NT2/D1 (cell line): ENCODE measurements at regions not wholly inside any gene's neighbourhood (a gene's known extent, or its start where the extent isn't known, plus 50 kb on each side); places are given as distances from the start of the nearest gene placed in this dataset.

Source experiments
- DNase-seq: peaks from one replicate; pipeline ENCODE4 v3.0.0-alpha.2; 2011; ENCODE audit warnings: low read depth, low spot score
- H3K27me3 ChIP-seq: 2 replicates; pipeline ENCODE4 v1.6.0; 2011; ENCODE audit warnings: mild to moderate bottlenecking; ENCODE audit not compliant: insufficient read length, insufficient read depth
- H3K36me3 ChIP-seq: 2 replicates; pipeline ENCODE4 v1.6.1; 2011; ENCODE audit warnings: mild to moderate bottlenecking, low read length, mixed read lengths; ENCODE audit not compliant: insufficient read depth, insufficient read length
- H3K4me1 ChIP-seq: 2 replicates; pipeline ENCODE4 v1.5.1; 2011; ENCODE audit not compliant: insufficient read depth, insufficient read length
- H3K4me3 ChIP-seq: 2 replicates; pipeline ENCODE4 v1.5.1; 2011; ENCODE audit warnings: low read depth; ENCODE audit not compliant: insufficient read length
- H3K9ac ChIP-seq: 2 replicates; pipeline ENCODE4 v1.6.0; 2011; ENCODE audit warnings: low read depth; ENCODE audit not compliant: insufficient read length
- H3K9me3 ChIP-seq: 2 replicates; pipeline ENCODE4 v1.5.1; 2011; ENCODE audit warnings: mild to moderate bottlenecking, low read length; ENCODE audit not compliant: insufficient read depth
- SUZ12 ChIP-seq: IDR thresholded peaks from 2 replicates; pipeline ENCODE4 v1.6.1; 2011; ENCODE audit not compliant: insufficient read length, insufficient read depth; ENCODE audit errors: extremely low read depth
- YY1 ChIP-seq: IDR thresholded peaks from 2 replicates; pipeline ENCODE4 v1.6.1; 2011; ENCODE audit not compliant: insufficient read length, insufficient read depth
- ZNF274 ChIP-seq: IDR thresholded peaks from 2 replicates; pipeline ENCODE4 v1.6.1; 2011; ENCODE audit warnings: mild to moderate bottlenecking, low read depth, low read length

GRCh38 chr4:45640281-45640680 lies 483.6 kb downstream of the GABRG1 start:
- DNase-seq: no peak
- no peaks in the 10 kb centered on the region for H3K4me1 ChIP-seq

GRCh38 chr4:45638641-45639040 lies 485.2 kb downstream of the GABRG1 start:
- Histone ChIP-seq H3K4me1 (no peaks in the 10 kb centered on the region), H3K36me3 (no peaks in the 10 kb centered on the region), H3K9ac (no peak overlapping the region), H3K27me3 (no peaks in the 10 kb centered on the region), H3K9me3 (no peaks in the 10 kb centered on the region), H3K4me3 (no peak overlapping the region)
- DNase-seq: no peak
- no peak for TF ChIP-seq ZNF274
- no peak for TF ChIP-seq SUZ12
- no peak for TF ChIP-seq YY1

More at GRCh38 chr4:45640281-45640680, 483.6 kb downstream of the GABRG1 start:
- H3K9ac ChIP-seq: no peak overlapping the region
- no peaks in the 10 kb centered on the region for H3K9me3 ChIP-seq
- TF ChIP-seq YY1 (no peak), ZNF274 (no peak), SUZ12 (no peak)
- H3K36me3 ChIP-seq: no peaks in the 10 kb centered on the region
- no peaks in the 10 kb centered on the region for H3K27me3 ChIP-seq
- no peak overlapping the region for H3K4me3 ChIP-seq

- Histone ChIP-seq H3K4me3 (no peak overlapping the region), H3K9ac (no peak overlapping the region), H3K27me3 (no peaks in the 10 kb centered on the region), H3K36me3 (no peaks in the 10 kb centered on the region), H3K9me3 (no peaks in the 10 kb centered on the region), H3K4me1 (no peaks in the 10 kb centered on the region)
- no peak for TF ChIP-seq ZNF274
- no peak for DNase-seq
Measured at GRCh38 chr4:45636175-45636574, 487.7 kb downstream of the GABRG1 start.

GRCh38 chr4:45629717-45630116 lies 494.1 kb downstream of the GABRG1 start:
- no peaks in the 10 kb centered on the region for H3K27me3 ChIP-seq
- no peaks in the 10 kb centered on the region for H3K36me3 ChIP-seq
- no peaks in the 10 kb centered on the region for H3K9me3 ChIP-seq
- no peak overlapping the region for H3K4me3 ChIP-seq
- no peak for DNase-seq
- H3K9ac ChIP-seq: no peak overlapping the region
- no peaks in the 10 kb centered on the region for H3K4me1 ChIP-seq
- TF ChIP-seq SUZ12 (no peak), YY1 (no peak), ZNF274 (no peak)

- H3K27me3 ChIP-seq: no peaks in the 10 kb centered on the region
- no peak for DNase-seq
- TF ChIP-seq YY1: no peak
- no peaks in the 10 kb centered on the region for H3K9me3 ChIP-seq
- no peak overlapping the region for H3K9ac ChIP-seq
- no peaks in the 10 kb centered on the region for H3K36me3 ChIP-seq
- H3K4me1 ChIP-seq: no peaks in the 10 kb centered on the region
- no peak overlapping the region for H3K4me3 ChIP-seq
Measured at GRCh38 chr4:45621971-45622370, 501.9 kb downstream of the GABRG1 start.

- DNase-seq: no peak
- no peaks in the 10 kb centered on the region for H3K4me1 ChIP-seq
- no peaks in the 10 kb centered on the region for H3K36me3 ChIP-seq
- TF ChIP-seq ZNF274 (no peak), SUZ12 (no peak)
- H3K27me3 ChIP-seq: no peaks in the 10 kb centered on the region
- H3K9me3 ChIP-seq: no peaks in the 10 kb centered on the region
- H3K4me3 ChIP-seq: no peak overlapping the region
- H3K9ac ChIP-seq: no peak overlapping the region
Measured at GRCh38 chr4:45620808-45621207, 503.0 kb downstream of the GABRG1 start.

GRCh38 chr4:45596379-45597101 lies 527.3 kb downstream of the GABRG1 start:
- Histone ChIP-seq H3K36me3 (no peaks in the 10 kb centered on the region), H3K4me3 (no peak overlapping the region), H3K9me3 (no peaks in the 10 kb centered on the region), H3K9ac (no peak overlapping the region), H3K4me1 (no peaks in the 10 kb centered on the region), H3K27me3 (no peaks in the 10 kb centered on the region)
- TF ChIP-seq ZNF274: no peak
- no peak for TF ChIP-seq YY1
- TF ChIP-seq SUZ12: no peak
- no peak for DNase-seq
